ENCODE measurements at regions not wholly inside any gene's neighbourhood (a gene's known extent, or its start where the extent isn't known, plus 50 kb on each side); places are given as distances from the start of the nearest gene placed in this dataset.

- DNase-seq (ENCODE audit: low read depth), result no peak
- in situ Hi-C loops (cut with HindIII; ENCODE audit: low pct_unique_long_range_greater_than_20kb, low sequenced_read_pairs), result no loop called here
These were observed 78.5 kb upstream of the IGFBP3 start for GRCh38 chr7:45999541-45999940.

- DNase-seq (ENCODE audit: low read depth), result no peak
- in situ Hi-C loops (cut with HindIII; ENCODE audit: low pct_unique_long_range_greater_than_20kb, low sequenced_read_pairs), result no loop called here
These were observed 77.4 kb upstream of the IGFBP3 start for GRCh38 chr7:45998506-45998905.

DNA sequence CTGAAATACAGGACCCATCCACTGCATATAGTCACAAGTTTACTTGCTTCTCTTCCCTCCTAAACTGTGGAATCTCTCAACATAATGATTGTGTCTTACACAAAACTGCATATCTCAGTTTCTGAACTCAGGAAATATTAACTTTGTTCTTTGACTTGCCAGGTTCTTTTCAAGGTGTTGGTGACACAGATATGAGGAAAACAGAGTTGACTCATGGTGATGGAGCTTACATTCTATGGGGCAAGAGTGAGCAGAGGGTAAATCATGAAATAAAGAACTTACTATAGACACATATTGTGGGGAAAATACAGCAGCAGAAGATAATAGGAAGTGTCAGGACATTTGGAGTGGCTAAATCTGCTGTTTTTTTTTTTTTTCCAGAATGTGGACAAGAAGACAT lies 72.5 kb upstream of the IGFBP3 start:
- DNase-seq (ENCODE audit: low read depth), result no peak
- in situ Hi-C loops (cut with HindIII; ENCODE audit: low pct_unique_long_range_greater_than_20kb, low sequenced_read_pairs), result no loop called here

- in situ Hi-C loops (cut with HindIII; ENCODE audit: low pct_unique_long_range_greater_than_20kb, low sequenced_read_pairs), result no loop called here
- DNase-seq (ENCODE audit: low read depth), result no peak
These were observed 71.8 kb upstream of the IGFBP3 start for GRCh38 chr7:45992826-45993225.

- in situ Hi-C loops (cut with HindIII; ENCODE audit: low pct_unique_long_range_greater_than_20kb, low sequenced_read_pairs), result no loop called here
These were observed 69.2 kb upstream of the IGFBP3 start for GRCh38 chr7:45990276-45990675.

DNA sequence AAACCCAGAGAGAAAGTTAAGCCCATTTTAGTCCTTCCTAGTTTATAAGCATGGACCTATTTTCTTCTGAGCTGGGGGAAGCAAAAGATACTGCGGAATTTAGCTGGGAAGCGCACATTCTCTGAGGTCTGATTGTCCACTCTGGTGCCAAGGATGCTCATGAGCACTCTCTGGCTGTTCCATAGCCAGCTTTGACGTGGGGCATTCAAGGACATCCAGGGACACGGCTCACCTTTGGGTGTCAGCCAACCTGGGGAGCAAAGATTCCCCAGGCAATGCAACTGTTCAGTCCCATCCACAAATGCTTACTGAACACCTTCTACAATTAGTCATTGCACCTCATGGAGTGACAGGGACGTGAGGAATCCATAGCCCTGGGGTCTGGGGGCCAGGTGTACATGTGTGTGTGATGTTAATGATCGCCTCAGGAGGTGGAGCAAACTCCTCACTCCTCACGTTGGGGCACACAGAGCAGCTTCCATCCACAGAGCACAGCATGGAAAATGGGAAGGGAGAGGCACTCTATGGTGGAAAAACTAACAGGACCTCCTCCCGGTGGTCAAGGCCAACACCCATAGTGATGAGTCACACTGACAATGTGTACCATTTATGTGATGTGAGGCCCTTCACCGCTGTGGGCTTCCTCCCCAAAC lies 67.5 kb upstream of the IGFBP3 start:
- in situ Hi-C loops (cut with HindIII; ENCODE audit: low pct_unique_long_range_greater_than_20kb, low sequenced_read_pairs), result no loop called here
- no peak for DNase-seq (ENCODE audit: low read depth)

More at GRCh38 chr7:45990276-45990675, 69.2 kb upstream of the IGFBP3 start:
- no peak for DNase-seq (ENCODE audit: low read depth)

GRCh38 chr7:45987521-45988290 lies 66.6 kb upstream of the IGFBP3 start:
- no peak for DNase-seq (ENCODE audit: low read depth)
- in situ Hi-C loops (cut with HindIII; ENCODE audit: low pct_unique_long_range_greater_than_20kb, low sequenced_read_pairs), result no loop called here

- no peak for DNase-seq (ENCODE audit: low read depth)
- in situ Hi-C loops (cut with HindIII; ENCODE audit: low pct_unique_long_range_greater_than_20kb, low sequenced_read_pairs), result no loop called here
These were observed 65.6 kb upstream of the IGFBP3 start for GRCh38 chr7:45986355-45987298.

- in situ Hi-C loops (cut with HindIII; ENCODE audit: low pct_unique_long_range_greater_than_20kb, low sequenced_read_pairs), result no loop called here
- peak; percentile 59 for DNase-seq (ENCODE audit: low read depth)
These were observed 64.8 kb upstream of the IGFBP3 start for GRCh38 chr7:45985902-45986301.

GRCh38 chr7:45984386-45985295 lies 63.6 kb upstream of the IGFBP3 start:
- DNase-seq (ENCODE audit: low read depth), result no peak
- in situ Hi-C loops (cut with HindIII; ENCODE audit: low pct_unique_long_range_greater_than_20kb, low sequenced_read_pairs), result no loop called here

DNA sequence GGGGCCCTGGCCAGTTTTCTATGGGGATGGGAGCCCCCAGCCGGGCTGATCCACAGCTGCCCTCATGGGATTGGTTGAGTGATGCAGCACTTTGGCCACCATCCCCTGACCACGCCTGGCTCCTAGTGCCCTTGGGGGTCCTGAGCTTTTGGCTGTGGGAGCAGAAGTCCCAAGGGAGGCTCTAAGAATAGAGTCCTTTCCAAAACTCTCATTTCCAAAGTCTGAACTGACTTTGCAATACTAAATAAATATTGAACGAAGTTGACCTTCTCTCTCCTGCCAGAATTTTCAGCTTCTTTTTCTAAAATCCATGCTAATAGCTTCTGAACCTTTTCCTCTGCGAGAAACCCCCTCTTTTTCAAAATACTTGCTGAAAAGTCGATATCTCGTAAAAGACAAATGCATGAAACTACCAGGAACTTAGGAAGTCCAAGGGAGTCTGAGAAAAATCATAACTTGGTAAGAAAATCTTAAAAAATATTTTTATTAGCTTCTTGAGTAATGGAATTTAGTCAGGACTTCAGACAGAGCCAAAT lies 62.7 kb upstream of the IGFBP3 start:
- in situ Hi-C loops (cut with HindIII; ENCODE audit: low pct_unique_long_range_greater_than_20kb, low sequenced_read_pairs), result no loop called here
- DNase-seq (ENCODE audit: low read depth), result no peak

- in situ Hi-C loops (cut with HindIII; ENCODE audit: low pct_unique_long_range_greater_than_20kb, low sequenced_read_pairs), result no loop called here
- DNase-seq (ENCODE audit: low read depth), result no peak
These were observed 62.0 kb upstream of the IGFBP3 start for GRCh38 chr7:45982907-45983719.

DNA sequence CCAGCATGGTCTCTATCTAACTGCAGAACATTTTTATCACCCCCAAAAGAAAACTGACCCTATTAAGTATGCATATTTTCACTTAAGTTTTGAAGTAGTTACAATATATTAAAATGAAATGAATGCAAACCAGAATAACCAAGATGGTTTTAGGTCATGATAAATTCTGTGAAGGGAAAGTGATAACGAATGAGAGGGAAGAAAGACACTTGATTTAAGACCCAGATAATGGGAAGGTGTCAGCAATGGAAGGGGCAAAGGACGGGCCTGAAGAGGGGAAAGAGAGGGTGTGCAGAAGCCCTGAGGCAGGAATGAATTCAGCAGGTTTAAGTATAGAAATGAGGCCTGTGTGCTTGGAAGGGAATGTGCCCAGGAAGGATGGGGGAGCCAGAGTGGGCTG lies 61.1 kb upstream of the IGFBP3 start:
- in situ Hi-C loops (cut with HindIII; ENCODE audit: low pct_unique_long_range_greater_than_20kb, low sequenced_read_pairs), result no loop called here
- DNase-seq (ENCODE audit: low read depth), result no peak

- no peak for DNase-seq (ENCODE audit: low read depth)
- in situ Hi-C loops (cut with HindIII; ENCODE audit: low pct_unique_long_range_greater_than_20kb, low sequenced_read_pairs), result no loop called here
These were observed 59.9 kb upstream of the IGFBP3 start for GRCh38 chr7:45980973-45981372.

GRCh38 chr7:45980181-45980905 lies 59.3 kb upstream of the IGFBP3 start:
- in situ Hi-C loops (cut with HindIII; ENCODE audit: low pct_unique_long_range_greater_than_20kb, low sequenced_read_pairs), result no loop called here
- DNase-seq (ENCODE audit: low read depth), result no peak

Data from Caki2 (cell line).